GM21360 (cell line): ENCODE measurements at regions not wholly inside any gene's neighbourhood (a gene's known extent, or its start where the extent isn't known, plus 50 kb on each side); places are given as distances from the start of the nearest gene placed in this dataset.

Experiments used
- ATAC-seq: cut with Tn5 transposase; IDR thresholded peaks from one replicate; pipeline ENCODE4 v1.9.1; 2021; ENCODE audit warnings: mild to moderate bottlenecking, moderate library complexity; ENCODE audit not compliant: unreplicated experiment

DNA sequence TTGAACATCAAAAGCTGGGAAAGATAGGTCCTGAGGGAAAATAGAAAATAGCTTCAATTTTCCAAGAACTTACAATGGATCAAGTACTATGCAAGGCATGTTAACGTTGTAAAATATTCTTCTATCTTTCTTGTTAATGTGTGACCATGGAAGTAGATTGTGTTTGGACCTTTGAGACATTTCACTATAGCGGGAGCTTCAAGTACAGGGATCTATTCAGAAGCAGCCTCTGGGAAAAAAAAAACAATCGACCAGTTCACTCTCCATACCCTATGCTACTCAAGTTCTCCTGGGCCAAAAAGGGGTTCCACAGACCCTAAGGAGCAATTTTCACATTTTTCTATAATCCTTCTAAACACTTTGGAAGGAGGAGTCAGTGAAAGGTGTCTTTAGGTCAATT lies 54.1 kb upstream of the ATP10B start:
- ATAC-seq, result no peak

- ATAC-seq, result no peak
Measured at GRCh38 chr5:160905285-160905684, 53.3 kb upstream of the ATP10B start.

- ATAC-seq, result no peak
Measured at GRCh38 chr5:160904591-160904990, 52.6 kb upstream of the ATP10B start.

GRCh38 chr5:160903551-160903950 lies 51.5 kb upstream of the ATP10B start:
- no peak for ATAC-seq

GRCh38 chr5:160903076-160903475 lies 51.1 kb upstream of the ATP10B start:
- ATAC-seq, result no peak
